SK-N-MC (cell line): ENCODE measurements at regions not wholly inside any gene's neighbourhood (a gene's known extent, or its start where the extent isn't known, plus 50 kb on each side); places are given as distances from the start of the nearest gene placed in this dataset.
"Not testable (repeated sequence)": the region's sequence is repeated elsewhere in the genome, so short reads cannot be mapped to it uniquely, and the experiment has no call there.

Source experiments
- DNase-seq: peaks from one replicate; pipeline ENCODE4 v3.0.0-alpha.2; 2011; ENCODE audit warnings: low read depth, low spot score
- H3K27ac ChIP-seq: fragments of 200-600 bp; sonication (generic); 2 replicates; pipeline ENCODE4 v1.5.1; 2016; ENCODE audit warnings: mixed run types
- H3K36me3 ChIP-seq: fragments of 200-600 bp; sonication (generic); 2 replicates; pipeline ENCODE4 v1.6.1; 2017; ENCODE audit warnings: antibody characterized with exemption, low read length, mixed read lengths; ENCODE audit not compliant: insufficient read depth
- H3K4me3 ChIP-seq: fragments of 200-600 bp; sonication (generic); 2 replicates; pipeline ENCODE4 v1.5.1; 2016
- H3K9ac ChIP-seq: fragments of 200-600 bp; sonication (generic); 2 replicates; pipeline ENCODE4 v1.8.0; 2017; ENCODE audit warnings: mixed run types, mixed read lengths; ENCODE audit not compliant: insufficient read length
- H3K9me3 ChIP-seq: fragments of 200-600 bp; sonication (generic); 2 replicates; pipeline ENCODE4 v1.6.1; 2017; ENCODE audit warnings: low read depth, mild to moderate bottlenecking, antibody characterized with exemption, low read length, moderate library complexity, mixed read lengths
- POLR2AphosphoS5 ChIP-seq: IDR thresholded peaks from 2 replicates; pipeline ENCODE4 v1.6.1; 2012; ENCODE audit warnings: mild to moderate bottlenecking, low read depth, low read length, borderline replicate concordance

DNA sequence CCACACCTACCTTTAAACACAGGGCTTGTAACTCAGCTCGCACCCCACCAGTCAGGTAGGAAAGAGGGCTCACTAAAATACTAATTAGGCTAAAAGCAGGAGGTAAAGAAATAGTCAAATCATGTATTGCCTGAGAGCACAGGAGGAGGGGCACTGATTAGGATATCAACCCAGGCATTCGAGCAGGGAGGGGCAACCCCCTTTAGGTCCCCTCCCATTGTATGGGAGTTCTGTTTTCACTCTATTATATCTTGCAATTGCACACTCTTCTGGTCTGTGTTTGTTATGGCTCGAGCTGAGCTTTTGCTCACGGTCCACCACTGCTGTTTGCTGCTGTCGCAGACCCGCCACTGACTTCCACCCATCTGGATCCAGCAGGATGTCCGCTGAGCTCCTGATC is 657.2 kb downstream of the PRIM2 start:
- TF ChIP-seq POLR2AphosphoS5: no peak
- no peak for DNase-seq
- Histone ChIP-seq H3K4me3 (no peak overlapping the region), H3K9ac (no peak overlapping the region), H3K36me3 (no peaks in the 10 kb centered on the region), H3K27ac (no peak overlapping the region), H3K9me3 (no peaks in the 10 kb centered on the region)

DNA sequence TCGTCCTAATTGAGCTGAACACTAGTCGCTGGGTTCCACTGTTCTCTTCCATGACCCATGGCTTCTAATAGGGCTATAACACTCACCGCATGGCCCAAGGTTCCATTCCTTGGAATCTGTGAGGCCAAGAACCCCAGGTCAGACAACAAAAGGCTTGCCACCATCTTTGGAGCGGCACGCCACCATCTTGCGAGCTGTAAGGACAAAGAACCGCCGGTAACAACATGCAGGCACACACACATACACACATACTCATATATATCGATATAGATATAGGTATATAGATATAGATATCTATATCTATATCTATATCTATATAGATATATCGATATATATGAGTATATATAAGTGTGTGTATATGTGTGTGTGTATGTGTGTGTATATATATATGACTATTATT is 657.7 kb downstream of the PRIM2 start:
- H3K9me3 ChIP-seq, H3K27ac ChIP-seq, H3K9ac ChIP-seq, H3K4me3 ChIP-seq, H3K36me3 ChIP-seq, DNase-seq: not testable (repeated sequence)

DNA sequence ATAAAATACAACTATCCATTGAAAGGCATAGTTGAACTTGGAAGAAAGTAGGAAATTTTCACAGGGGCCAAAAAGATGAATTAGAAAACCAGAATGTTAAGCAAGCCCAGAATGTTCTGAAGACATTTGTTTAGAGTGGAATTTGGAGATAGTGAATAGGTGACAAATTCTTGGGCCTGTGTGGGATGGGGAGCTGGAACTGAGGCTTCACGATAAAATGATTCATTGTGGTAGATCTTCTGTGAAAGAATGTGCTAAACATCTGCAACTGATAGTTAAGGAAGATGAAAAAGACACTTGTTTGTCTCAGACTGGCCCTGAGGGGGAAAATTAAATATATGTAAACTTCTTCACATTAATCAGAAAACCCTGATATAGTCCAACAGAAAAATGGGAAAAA is 658.9 kb downstream of the PRIM2 start:
- H3K4me3 ChIP-seq: not testable (repeated sequence)

DNA sequence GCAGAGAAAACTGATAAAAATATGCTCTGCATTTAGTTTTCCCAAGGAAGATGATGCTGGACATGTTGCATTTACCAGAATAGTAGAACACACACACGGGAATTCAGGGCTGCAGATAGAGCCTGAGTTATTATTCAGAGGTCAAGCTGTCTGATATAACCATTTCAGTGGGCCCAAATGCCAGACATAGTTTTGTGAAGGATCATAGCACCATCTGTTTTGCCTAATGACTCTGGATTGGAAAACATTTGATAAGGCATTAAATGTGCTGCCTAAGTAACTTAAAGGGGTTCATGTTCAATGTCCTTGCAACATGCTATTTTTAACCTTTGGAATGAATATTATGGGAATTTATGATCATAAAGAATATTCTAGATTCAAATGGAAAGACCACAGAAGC is 666.2 kb downstream of the PRIM2 start:
- H3K9ac ChIP-seq, H3K4me3 ChIP-seq, H3K27ac ChIP-seq, H3K36me3 ChIP-seq, DNase-seq, H3K9me3 ChIP-seq: not testable (repeated sequence)

More for the DNA sequence above, 658.9 kb downstream of the PRIM2 start:
- not testable (repeated sequence) for H3K9me3 ChIP-seq, DNase-seq, H3K36me3 ChIP-seq, H3K27ac ChIP-seq, H3K9ac ChIP-seq

DNA sequence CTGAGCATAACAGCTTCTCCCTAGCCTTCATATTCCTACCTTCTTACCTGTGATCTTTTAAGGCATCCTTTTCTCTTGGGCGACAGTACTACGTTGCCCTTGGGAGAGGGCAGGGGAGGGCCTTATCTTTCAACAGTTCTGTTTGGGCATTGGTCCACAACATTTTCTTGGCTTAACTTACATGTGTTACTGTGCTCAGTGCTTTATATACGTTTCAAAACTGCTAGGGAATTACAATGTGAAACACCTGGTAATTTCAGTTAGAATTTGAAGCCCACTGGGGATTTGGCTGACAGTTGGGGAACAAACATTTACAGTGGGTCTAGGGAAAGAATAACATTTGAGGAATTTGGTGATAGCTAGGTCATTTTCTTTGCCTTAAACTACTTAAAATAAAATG is 667.1 kb downstream of the PRIM2 start:
- H3K36me3 ChIP-seq, H3K4me3 ChIP-seq, H3K27ac ChIP-seq: not testable (repeated sequence)

GRCh38 chr6:57985734-57986133 is 668.3 kb downstream of the PRIM2 start:
- not testable (repeated sequence) for H3K9ac ChIP-seq, H3K36me3 ChIP-seq, DNase-seq, H3K27ac ChIP-seq, H3K9me3 ChIP-seq, H3K4me3 ChIP-seq

More for the DNA sequence above, 667.1 kb downstream of the PRIM2 start:
- H3K9me3 ChIP-seq, H3K9ac ChIP-seq, DNase-seq: not testable (repeated sequence)

- DNase-seq, H3K4me3 ChIP-seq, H3K36me3 ChIP-seq, H3K9me3 ChIP-seq, H3K27ac ChIP-seq, H3K9ac ChIP-seq: not testable (repeated sequence)
These were observed 669.2 kb downstream of the PRIM2 start for GRCh38 chr6:57986584-57986983.

GRCh38 chr6:57989520-57990080 is 672.2 kb downstream of the PRIM2 start:
- not testable (repeated sequence) for H3K36me3 ChIP-seq, H3K9me3 ChIP-seq, H3K4me3 ChIP-seq, DNase-seq, H3K9ac ChIP-seq, H3K27ac ChIP-seq

DNA sequence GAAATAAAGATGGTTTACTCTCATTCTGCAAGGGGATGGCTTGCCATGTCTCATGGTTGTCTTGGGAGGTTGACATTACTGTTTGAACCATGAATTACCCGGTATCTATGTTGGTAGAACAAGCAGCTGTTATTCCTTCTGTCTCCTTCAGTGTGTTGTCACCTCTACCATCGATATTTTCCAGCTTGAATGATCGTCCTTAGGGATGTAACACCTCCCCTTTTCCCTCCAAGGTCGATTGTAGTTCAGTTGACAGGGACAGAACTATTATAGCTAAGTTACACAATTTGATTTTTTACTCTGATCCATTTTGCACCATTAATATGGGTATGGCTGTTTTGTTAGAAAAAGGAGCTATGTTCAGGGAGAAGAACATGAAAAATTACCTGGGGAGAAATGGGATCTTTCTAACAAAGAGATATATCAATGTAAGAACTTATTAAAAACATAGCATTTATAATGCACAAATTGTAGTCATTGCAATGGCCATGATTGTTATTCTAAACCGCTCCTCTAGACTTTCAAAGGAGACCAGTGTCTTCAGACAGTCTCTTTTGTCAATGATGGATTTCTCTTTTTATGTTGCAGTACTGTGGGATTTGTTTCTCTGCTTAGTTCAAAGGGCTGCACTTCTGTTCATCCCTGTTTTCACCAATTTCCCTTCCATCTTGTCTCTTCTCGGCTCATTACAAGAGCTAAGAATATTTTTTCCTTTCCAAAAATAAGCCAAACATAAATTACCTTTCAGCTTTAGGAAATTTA is 681.6 kb downstream of the PRIM2 start:
- not testable (repeated sequence) for DNase-seq, H3K9ac ChIP-seq, H3K36me3 ChIP-seq, H3K27ac ChIP-seq, H3K4me3 ChIP-seq, H3K9me3 ChIP-seq

GRCh38 chr6:58000233-58000632 is 682.8 kb downstream of the PRIM2 start:
- H3K4me3 ChIP-seq, H3K9me3 ChIP-seq, H3K9ac ChIP-seq, H3K36me3 ChIP-seq, H3K27ac ChIP-seq, DNase-seq: not testable (repeated sequence)

- not testable (repeated sequence) for DNase-seq, H3K9me3 ChIP-seq, H3K27ac ChIP-seq, H3K4me3 ChIP-seq, H3K36me3 ChIP-seq, H3K9ac ChIP-seq
These were observed 686.2 kb downstream of the PRIM2 start for GRCh38 chr6:58003417-58004167.

DNA sequence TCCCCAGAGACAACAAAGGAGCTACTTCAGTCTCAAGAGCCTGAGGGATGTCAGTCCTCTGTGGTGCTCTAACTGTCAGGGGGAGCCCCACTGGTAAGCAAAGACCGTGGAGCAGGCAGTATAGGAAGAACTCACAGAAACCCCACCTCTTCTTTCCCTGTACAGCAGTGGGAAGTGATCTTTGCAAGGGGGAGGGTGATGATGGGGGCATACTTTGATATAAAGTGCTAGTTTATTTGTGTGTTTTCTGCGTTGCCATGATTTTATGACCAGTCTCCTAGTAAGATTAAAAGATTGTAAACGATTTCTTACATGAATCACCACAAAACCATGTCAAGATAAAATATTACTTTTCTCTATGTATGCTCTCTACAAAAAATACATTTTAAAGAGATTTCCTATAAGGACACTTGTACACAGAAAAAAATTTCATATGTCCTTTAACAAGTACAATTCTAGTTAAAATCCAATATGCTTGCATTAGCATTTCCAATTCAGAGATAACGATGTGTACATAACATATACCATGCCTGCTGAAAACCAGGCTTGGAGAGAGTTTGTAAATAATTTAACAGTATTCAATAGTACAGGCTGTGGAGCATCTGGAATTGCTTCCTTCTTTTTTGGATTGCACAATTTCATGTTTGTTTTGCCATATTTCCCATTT is 690.0 kb downstream of the PRIM2 start:
- not testable (repeated sequence) for DNase-seq, H3K4me3 ChIP-seq, H3K36me3 ChIP-seq, H3K27ac ChIP-seq, H3K9me3 ChIP-seq, H3K9ac ChIP-seq

- not testable (repeated sequence) for DNase-seq, H3K9me3 ChIP-seq, H3K27ac ChIP-seq, H3K36me3 ChIP-seq, H3K9ac ChIP-seq, H3K4me3 ChIP-seq
These were observed 690.5 kb downstream of the PRIM2 start for GRCh38 chr6:58008001-58008335.

DNA sequence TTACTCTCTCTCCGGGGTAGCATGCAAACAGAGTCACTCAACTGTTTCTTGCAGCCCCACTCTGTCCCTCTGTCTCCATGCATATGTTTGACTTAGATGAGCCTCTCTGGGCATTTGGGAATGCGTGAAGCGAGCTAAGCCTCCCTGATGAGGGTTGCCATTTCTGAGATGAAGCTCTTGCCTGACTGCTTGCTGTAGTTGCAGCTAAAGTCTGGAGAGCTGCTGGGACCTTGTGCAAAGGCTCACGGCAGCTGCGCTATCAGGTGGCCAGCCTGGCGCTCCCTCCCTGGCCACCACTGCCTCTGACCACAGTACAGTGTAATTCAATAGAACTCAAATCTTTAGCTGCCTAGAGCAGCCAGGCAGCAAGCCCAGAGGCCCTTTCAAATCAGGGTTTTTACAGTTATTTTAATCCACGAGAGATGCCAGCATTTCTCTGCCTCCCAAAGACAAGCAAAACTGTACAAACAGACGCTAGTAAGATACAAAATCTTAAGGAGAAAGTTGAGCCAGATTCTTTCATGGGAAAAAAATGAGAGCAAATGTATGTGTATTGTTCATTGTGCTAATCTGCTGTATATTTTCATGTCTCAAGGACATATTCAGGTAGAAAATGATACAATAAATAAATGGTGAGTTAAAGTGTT is 694.6 kb downstream of the PRIM2 start:
- not testable (repeated sequence) for H3K27ac ChIP-seq, H3K4me3 ChIP-seq, DNase-seq, H3K36me3 ChIP-seq, H3K9ac ChIP-seq, H3K9me3 ChIP-seq
